SK-MEL-5 (cell line): ENCODE measurements at regions not wholly inside any gene's neighbourhood (a gene's known extent, or its start where the extent isn't known, plus 50 kb on each side); places are given as distances from the start of the nearest gene placed in this dataset.

Experiments used
- DNase-seq: peaks from one replicate; pipeline ENCODE4 v3.0.0-alpha.2; 2016; ENCODE audit warnings: low read depth, low spot score
- in situ Hi-C: cut with HindIII; loops from 2 replicates; pipeline ENCODE4 v1.10.0; 2016; ENCODE audit warnings: low sequenced_read_pairs, high pct_unique_total_duplicates, low pct_unique_long_range_greater_than_20kb

DNA sequence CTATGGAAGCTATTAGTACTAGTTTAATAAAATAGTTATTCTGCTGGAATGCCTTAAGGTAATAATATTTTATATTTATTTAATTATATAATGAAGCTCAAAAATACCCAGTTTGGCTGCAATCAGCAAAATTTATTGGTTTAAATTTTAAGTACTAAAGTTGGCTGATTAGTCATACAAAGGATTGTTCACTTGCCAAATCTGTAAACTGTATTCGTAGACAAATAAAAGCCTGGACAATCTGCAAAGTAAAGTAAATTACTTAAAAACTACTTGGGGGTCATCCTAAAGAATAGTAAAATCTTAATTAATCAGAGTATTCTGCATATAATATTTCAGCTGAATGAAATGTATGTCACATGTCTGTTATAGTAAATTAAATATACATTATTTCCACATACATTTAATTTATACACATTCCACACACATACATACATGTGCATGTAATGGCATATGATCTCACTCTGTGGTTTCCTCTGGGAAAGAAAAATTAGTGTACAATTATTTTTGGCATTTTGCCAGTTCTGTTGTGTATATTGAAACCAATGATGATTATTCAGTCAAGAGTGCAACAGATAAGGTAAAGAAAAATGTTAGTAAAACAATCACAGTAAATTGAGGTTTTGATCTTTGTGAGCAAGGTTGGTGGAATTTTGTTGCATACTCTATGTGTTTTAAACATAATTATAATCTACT lies 455.9 kb downstream of the CDH9 start:
- DNase-seq: no peak
- in situ Hi-C loops: no loop called here

- DNase-seq: no peak
- in situ Hi-C loops: no loop called here
Observed at GRCh38 chr5:26579712-26580111, 458.7 kb downstream of the CDH9 start.

- in situ Hi-C loops: no loop called here
- DNase-seq: peak; percentile 83
Observed at GRCh38 chr5:26578002-26578401, 460.4 kb downstream of the CDH9 start.

DNA sequence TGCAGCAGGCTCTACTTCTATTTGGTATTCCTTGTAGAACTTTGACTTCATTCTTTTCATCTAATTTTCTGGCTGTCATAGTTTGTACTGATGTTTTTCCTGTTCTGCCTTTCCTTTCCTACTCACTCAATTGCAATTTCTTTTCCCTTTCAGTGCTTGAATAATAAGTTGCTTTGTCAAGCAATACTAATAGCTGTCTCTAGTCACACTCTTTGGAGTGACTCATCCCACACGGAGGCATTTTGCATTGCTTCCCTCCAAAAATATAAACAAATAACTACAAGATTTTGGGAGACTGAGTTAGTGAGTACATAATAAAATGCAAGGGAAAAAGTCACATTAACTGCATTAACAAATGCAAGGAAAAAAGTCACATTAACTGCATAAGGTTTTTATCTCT lies 465.9 kb downstream of the CDH9 start:
- DNase-seq: peak; percentile 88
- in situ Hi-C loops: no loop called here

DNA sequence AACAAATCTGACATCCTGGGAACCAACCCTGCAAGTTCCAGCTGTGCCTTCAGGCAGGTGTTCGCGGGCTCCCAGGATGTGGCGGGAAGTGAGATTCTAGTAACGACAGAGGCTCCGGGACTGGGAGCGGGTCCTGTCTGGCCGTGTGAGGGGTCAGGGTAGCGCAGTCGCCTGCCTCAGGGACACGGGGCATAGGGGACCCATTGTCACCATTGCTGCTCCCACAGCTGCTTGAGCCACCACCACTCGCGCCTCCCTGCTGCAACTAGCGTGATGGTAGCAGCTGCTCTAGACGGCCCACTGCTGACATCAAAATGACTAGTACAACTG lies 468.5 kb downstream of the CDH9 start:
- in situ Hi-C loops: no loop called here
- no peak for DNase-seq

- no peak for DNase-seq
- in situ Hi-C loops: no loop called here
Observed at GRCh38 chr5:26569241-26569928, 469.0 kb downstream of the CDH9 start.

DNA sequence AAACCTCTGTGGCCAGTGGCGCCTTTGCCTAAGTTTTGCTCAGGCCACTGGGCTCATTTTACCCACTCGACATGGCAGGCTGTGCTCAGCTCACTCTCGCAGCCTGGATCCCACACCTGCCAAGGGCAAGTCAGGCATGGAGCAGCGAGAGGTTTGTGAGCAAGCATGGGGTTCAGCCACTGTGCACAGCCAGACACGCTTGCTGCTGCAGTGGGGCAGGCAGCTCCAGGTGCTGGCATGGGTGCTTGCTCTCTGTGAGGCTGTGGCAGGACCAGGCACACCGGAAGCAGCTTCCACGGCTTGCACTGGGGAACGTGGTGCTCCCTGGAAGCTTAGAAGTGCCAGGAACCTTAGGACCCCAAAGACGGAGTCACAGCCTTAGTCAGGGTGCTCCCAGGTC lies 470.1 kb downstream of the CDH9 start:
- no peak for DNase-seq
- in situ Hi-C loops: no loop called here

GRCh38 chr5:26563979-26564378 lies 474.4 kb downstream of the CDH9 start:
- in situ Hi-C loops: no loop called here
- DNase-seq: no peak

GRCh38 chr5:26553079-26553478 lies 485.3 kb downstream of the CDH9 start:
- in situ Hi-C loops: no loop called here
- peak; percentile 12 for DNase-seq

- in situ Hi-C loops: no loop called here
- no peak for DNase-seq
Observed at GRCh38 chr5:26543987-26544386, 494.4 kb downstream of the CDH9 start.

- in situ Hi-C loops: no loop called here
- DNase-seq: no peak
Observed at GRCh38 chr5:26538226-26538625, 500.2 kb downstream of the CDH9 start.

GRCh38 chr5:26535215-26535614 lies 503.2 kb downstream of the CDH9 start:
- in situ Hi-C loops: no loop called here
- no peak for DNase-seq

- no peak for DNase-seq
- in situ Hi-C loops: no loop called here
Observed at GRCh38 chr5:26530305-26530704, 508.1 kb downstream of the CDH9 start.

DNA sequence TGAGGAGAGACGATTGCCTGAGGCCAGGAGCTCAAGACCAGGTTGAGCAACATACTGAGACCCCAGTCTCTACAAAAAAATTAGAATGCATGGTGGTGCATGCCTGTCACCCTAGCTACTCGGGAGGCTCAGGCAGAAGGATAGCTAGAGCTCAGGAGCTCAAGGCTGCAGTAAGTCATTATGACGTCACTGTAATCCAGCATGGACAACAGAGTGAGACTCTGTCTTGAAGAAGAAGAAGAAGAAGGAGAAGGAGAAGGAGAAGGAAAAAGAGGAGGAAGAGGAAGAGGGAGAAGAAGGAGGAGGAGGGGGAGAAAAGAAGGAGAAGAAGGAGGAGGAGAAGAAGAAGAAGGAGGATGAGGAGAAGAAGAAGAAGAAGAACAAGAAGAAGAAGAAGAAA lies 519.1 kb downstream of the CDH9 start:
- in situ Hi-C loops: no loop called here
- DNase-seq: no peak

GRCh38 chr5:26518065-26518464 lies 520.3 kb downstream of the CDH9 start:
- DNase-seq: no peak
- in situ Hi-C loops: no loop called here

GRCh38 chr5:26498972-26499371 lies 539.4 kb downstream of the CDH9 start:
- DNase-seq: no peak
- in situ Hi-C loops: no loop called here

DNA sequence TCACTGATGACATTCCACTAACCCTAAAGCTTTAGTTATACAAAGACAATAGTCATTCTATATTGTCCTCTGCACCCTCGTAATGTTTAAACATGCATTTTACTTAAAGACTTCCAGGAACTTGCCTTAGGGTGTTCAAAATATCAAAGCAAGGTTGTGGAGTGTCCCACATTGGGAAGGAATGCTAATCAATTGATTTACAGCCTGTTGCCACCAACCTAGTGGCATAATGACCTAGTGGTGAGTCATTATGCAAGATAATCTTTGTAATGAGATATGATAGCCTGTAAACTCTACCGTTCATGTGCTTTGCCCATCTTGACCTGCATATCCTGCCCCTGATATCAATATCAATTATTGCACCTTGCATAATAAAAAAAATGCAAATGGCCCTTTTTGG lies 542.9 kb downstream of the CDH9 start:
- DNase-seq: no peak
- in situ Hi-C loops: no loop called here

DNA sequence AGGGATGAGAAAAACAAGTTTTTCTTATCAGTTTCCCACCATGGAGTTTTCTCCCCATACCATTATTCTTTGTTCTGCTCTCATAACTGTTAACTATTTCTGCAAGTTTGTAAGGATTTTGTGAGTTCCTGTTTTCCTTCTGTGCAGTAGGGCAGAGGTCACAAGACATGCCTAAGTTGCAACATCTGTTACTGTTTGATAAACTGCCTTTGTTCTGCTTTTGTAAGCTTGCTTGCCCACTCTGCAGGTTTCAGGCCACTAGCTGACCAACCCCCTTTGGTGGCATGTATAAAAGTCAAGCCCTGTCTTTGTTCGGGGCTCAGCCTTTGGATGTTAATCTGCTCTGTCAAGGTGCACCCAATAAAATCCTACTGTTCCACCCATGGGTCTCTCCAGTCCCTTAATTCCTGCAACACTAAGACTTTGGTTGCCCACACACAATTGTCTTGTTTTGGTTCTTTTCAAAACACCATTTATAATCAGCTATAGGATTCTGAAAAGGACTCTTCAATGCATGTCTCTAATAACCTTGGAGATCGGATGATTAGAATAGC lies 545.4 kb downstream of the CDH9 start:
- no peak for DNase-seq
- in situ Hi-C loops: no loop called here

GRCh38 chr5:26487553-26487952 lies 550.8 kb downstream of the CDH9 start:
- in situ Hi-C loops: no loop called here
- DNase-seq: peak; percentile 21
